Caco-2 (cell line): ENCODE measurements at regions not wholly inside any gene's neighbourhood (a gene's known extent, or its start where the extent isn't known, plus 50 kb on each side); places are given as distances from the start of the nearest gene placed in this dataset.

ENCODE experiments used
- BruUV-seq: library from RNA; stranded (reverse); fragments of 400-500 nt; replicated peaks from 2 replicates; lab custom pipeline; 2021; lab: Mats Ljungman, UMichigan
- CTCF ChIA-PET: fragments of 300-600 bp; sonication (Branson Sonifier 250); formaldehyde crosslinking; loops from one replicate; lab custom pipeline; 2022; ENCODE audit warnings: antibody characterized with exemption; lab: Charles Lee
- POLR2A ChIA-PET: fragments of 300-600 bp; sonication (Branson Sonifier 250); formaldehyde crosslinking; loops from one replicate; lab custom pipeline; 2022; ENCODE audit warnings: antibody characterized with exemption; lab: Charles Lee
- DNase-seq, 2 experiments: peaks; one replicate each; pipeline versions ENCODE4 v3.0.0 to v3.0.0-alpha.2; 2020 to 2022
- H3K27me3 ChIP-seq: replicated peaks from 2 replicates; pipeline ENCODE4 v1.6.0; 2011; ENCODE audit warnings: low read length; ENCODE audit not compliant: control insufficient read depth, insufficient read depth
- H3K36me3 ChIP-seq: 2 replicates; pipeline ENCODE4 v1.5.1; 2011; ENCODE audit warnings: low read length; ENCODE audit not compliant: control insufficient read depth, insufficient read depth
- H3K4me1 ChIP-seq: fragments of 250-450 bp; sonication (Bioruptor Pico); 2 replicates; pipeline ENCODE4 v1.5.1; 2020; ENCODE audit warnings: mild to moderate bottlenecking
- H3K4me3 ChIP-seq: 2 replicates; pipeline ENCODE4 v1.5.1; 2011; ENCODE audit warnings: low read depth, mild to moderate bottlenecking, control low read depth, low read length
- H3K9me3 ChIP-seq: fragments of 250-450 bp; sonication (Bioruptor Pico); 2 replicates; pipeline ENCODE4 v1.5.1; 2020; ENCODE audit warnings: mild to moderate bottlenecking, moderate library complexity
- H3K27ac Mint-ChIP-seq: one replicate; pipeline ENCODE4 v1.8.0; 2022; ENCODE audit warnings: mixed read lengths; ENCODE audit not compliant: unreplicated experiment
- H3K27me3 Mint-ChIP-seq: one replicate; pipeline ENCODE4 v1.8.0; 2022; ENCODE audit warnings: mixed read lengths; ENCODE audit not compliant: insufficient read depth, unreplicated experiment
- H3K36me3 Mint-ChIP-seq: one replicate; pipeline ENCODE4 v1.8.0; 2022; ENCODE audit warnings: mild to moderate bottlenecking, mixed read lengths; ENCODE audit not compliant: insufficient read depth, unreplicated experiment
- H3K4me1 Mint-ChIP-seq: one replicate; pipeline ENCODE4 v1.8.0; 2022; ENCODE audit warnings: low read depth, mixed read lengths; ENCODE audit not compliant: unreplicated experiment
- H3K4me3 Mint-ChIP-seq: one replicate; pipeline ENCODE4 v1.8.0; 2022; ENCODE audit warnings: mild to moderate bottlenecking, moderate library complexity, mixed read lengths; ENCODE audit not compliant: unreplicated experiment
- H3K9me3 Mint-ChIP-seq: one replicate; pipeline ENCODE4 v1.8.0; 2022; ENCODE audit warnings: mixed read lengths; ENCODE audit not compliant: unreplicated experiment
- CTCF ChIP-seq, 2 experiments: fragments of 200-600 bp in 1 of 2; IDR thresholded peaks; 1 replicate in 1 of 2; 2 replicates in 1 of 2; pipeline versions ENCODE4 v1.5.1 to v1.8.0; 2011 to 2022; ENCODE audit warnings: antibody characterized with exemption in 1 of 2, control low read depth in 1 of 2, inconsistent platforms in 1 of 2, low read depth in 1 of 2, low read length in 1 of 2, mild to moderate bottlenecking in 1 of 2, moderate library complexity in 1 of 2; ENCODE audit not compliant: insufficient read depth in 1 of 2, severe bottlenecking in 1 of 2, unreplicated experiment in 1 of 2
- intact Hi-C: fragments of 100-400 bp; cut with micrococcal nuclease; formaldehyde crosslinking; loops from one replicate; pipeline ENCODE4 v1.10.0; 2022; ENCODE audit not compliant: unreplicated experiment

- no peak for DNase-seq
- TF ChIP-seq CTCF (IDR thresholded peaks at IDR 0.05; ENCODE audit: insufficient read depth in 1 of 2, low read depth in 1 of 2, low read length in 1 of 2, severe bottlenecking in 1 of 2, unreplicated experiment in 1 of 2), result no peak
- Histone ChIP-seq H3K4me1 (no peaks in the 10 kb centered on the region), H3K4me3 (no peak overlapping the region), H3K9me3 (no peaks in the 10 kb centered on the region), H3K36me3 (no peaks in the 10 kb centered on the region), H3K27me3 (no peaks in the 10 kb centered on the region)
- Mint-ChIP-seq H3K9me3 (no peaks in the 10 kb centered on the region), H3K4me1 (no peaks in the 10 kb centered on the region), H3K27me3 (no peaks in the 10 kb centered on the region), H3K36me3 (no peaks in the 10 kb centered on the region), H3K27ac (no peak overlapping the region), H3K4me3 (no peak overlapping the region)
- CTCF ChIA-PET, result no interaction called here
- BruUV-seq, result no TSS peak
- POLR2A ChIA-PET, result no interaction called here
- intact Hi-C loops, result no loop called here
These were observed 484.4 kb downstream of the ZNF804A start for GRCh38 chr2:185082749-185083148.

GRCh38 chr2:185108588-185108987 lies 510.3 kb downstream of the ZNF804A start:
- Histone ChIP-seq H3K9me3 (no peaks in the 10 kb centered on the region), H3K4me1 (no peaks in the 10 kb centered on the region), H3K27me3 (no peaks in the 10 kb centered on the region), H3K36me3 (no peaks in the 10 kb centered on the region), H3K4me3 (no peak overlapping the region)
- no peak for TF ChIP-seq CTCF (IDR thresholded peaks at IDR 0.05; ENCODE audit: insufficient read depth in 1 of 2, low read depth in 1 of 2, low read length in 1 of 2, severe bottlenecking in 1 of 2, unreplicated experiment in 1 of 2)
- no peaks in the 10 kb centered on the region for H3K36me3 Mint-ChIP-seq
- intact Hi-C loops, result no loop called here
- POLR2A ChIA-PET, result no interaction called here
- no peak overlapping the region for H3K27ac Mint-ChIP-seq
- DNase-seq, result no peak
- no peaks in the 10 kb centered on the region for H3K9me3 Mint-ChIP-seq
- CTCF ChIA-PET, result no interaction called here
- H3K4me1 Mint-ChIP-seq, result no peaks in the 10 kb centered on the region
- H3K27me3 Mint-ChIP-seq, result no peaks in the 10 kb centered on the region
- BruUV-seq, result no TSS peak
- H3K4me3 Mint-ChIP-seq, result no peak overlapping the region

- Mint-ChIP-seq H3K9me3 (no peaks in the 10 kb centered on the region), H3K27me3 (no peaks in the 10 kb centered on the region), H3K36me3 (no peaks in the 10 kb centered on the region), H3K27ac (no peak overlapping the region), H3K4me3 (no peak overlapping the region), H3K4me1 (no peaks in the 10 kb centered on the region)
- POLR2A ChIA-PET, result no interaction called here
- Histone ChIP-seq H3K4me3 (no peak overlapping the region), H3K27me3 (no peaks in the 10 kb centered on the region; the same call in 1 of the 2 replicates), H3K4me1 (no peaks in the 10 kb centered on the region), H3K36me3 (no peaks in the 10 kb centered on the region), H3K9me3 (no peaks in the 10 kb centered on the region)
- no peak for DNase-seq
- TF ChIP-seq CTCF (IDR thresholded peaks at IDR 0.05; ENCODE audit: insufficient read depth in 1 of 2, low read depth in 1 of 2, low read length in 1 of 2, severe bottlenecking in 1 of 2, unreplicated experiment in 1 of 2), result no peak
- CTCF ChIA-PET, result no interaction called here
- no TSS peak for BruUV-seq
- intact Hi-C loops, result no loop called here
These were observed 529.1 kb downstream of the ZNF804A start for GRCh38 chr2:185127412-185127811.
